ENCODE measurements at regions not wholly inside any gene's neighbourhood (a gene's known extent, or its start where the extent isn't known, plus 50 kb on each side); places are given as distances from the start of the nearest gene placed in this dataset.

GRCh38 chr6:135703621-135704020 lies 147.9 kb upstream of the PDE7B start (continued):
- TF ChIP-seq PRDM4 (tag by site-specific recombination; IDR thresholded peaks at IDR 0.05) (no peak), ZXDB (tag by site-specific recombination; IDR thresholded peaks at IDR 0.05) (no peak), ZNF621 (tag by site-specific recombination; IDR thresholded peaks at IDR 0.05) (no peak), ZNF792 (tag by site-specific recombination; IDR thresholded peaks at IDR 0.05) (no peak)

- H3K4me3 ChIP-seq (ENCODE audit: low read depth, low read length), result no peak overlapping the region
- H3K27ac ChIP-seq (ENCODE audit: extremely low read depth, low read depth, low read length), result no peak overlapping the region
- H3K36me3 ChIP-seq (ENCODE audit: control insufficient read depth in 2 of 2, insufficient read depth in 1 of 2, low read length in 2 of 2), result no peaks in the 10 kb centered on the region
- POLR2A ChIA-PET, result no interaction called here
- TF ChIP-seq AEBP2 (tag by site-specific recombination; IDR thresholded peaks at IDR 0.05; ENCODE audit: borderline replicate concordance), result no peak
- no peak for TF ChIP-seq YY1 (tag by site-specific recombination; IDR thresholded peaks at IDR 0.05)
- no peak for TF ChIP-seq ZFP69B (tag by site-specific recombination; IDR thresholded peaks at IDR 0.05)
- TF ChIP-seq ZNF692 (tag by site-specific recombination; IDR thresholded peaks at IDR 0.05), result no peak
- TF ChIP-seq SP7 (tag by site-specific recombination; IDR thresholded peaks at IDR 0.05), result no peak
- no peak for TF ChIP-seq SCRT2 (tag by site-specific recombination; IDR thresholded peaks at IDR 0.05)
- TF ChIP-seq HOXA7 (CRISPR knock-in tag; IDR thresholded peaks at IDR 0.05; ENCODE audit: borderline replicate concordance), result no peak
- TF ChIP-seq BCL11A (tag by site-specific recombination; IDR thresholded peaks at IDR 0.05; ENCODE audit: low read depth), result no peak
- CTCF ChIA-PET, result interaction anchor here (0.9 kb wide), 1 partner anchor 202 kb away, joined by 3 read pairs; no protein-coding TSS in a partner anchor
- H3K4me1 ChIP-seq (ENCODE audit: control insufficient read depth, insufficient read depth, low read length), result no peaks in the 10 kb centered on the region
- H3K9me3 ChIP-seq (ENCODE audit: control insufficient read depth, insufficient read depth, low read depth, low read length), result no peaks in the 10 kb centered on the region
Observed at GRCh38 chr6:135707426-135707825, 144.1 kb upstream of the PDE7B start.

GRCh38 chr6:135710042-135710441 lies 141.5 kb upstream of the PDE7B start:
- Histone ChIP-seq H3K27ac (ENCODE audit: extremely low read depth, low read depth, low read length) (no peak overlapping the region), H3K4me1 (ENCODE audit: control insufficient read depth, insufficient read depth, low read length) (no peaks in the 10 kb centered on the region), H3K9me3 (ENCODE audit: control insufficient read depth, insufficient read depth, low read depth, low read length) (no peaks in the 10 kb centered on the region), H3K4me3 (ENCODE audit: low read depth, low read length) (no peak overlapping the region), H3K36me3 (ENCODE audit: control insufficient read depth in 2 of 2, insufficient read depth in 1 of 2, low read length in 2 of 2) (no peaks in the 10 kb centered on the region)
- ChIA-PET POLR2A (no interaction called here), CTCF (no interaction called here)
- TF ChIP-seq ZNF677 (tag by site-specific recombination; IDR thresholded peaks at IDR 0.05), result no peak
- no peak for TF ChIP-seq ZNF174 (tag by site-specific recombination; IDR thresholded peaks at IDR 0.05)
- no peak for TF ChIP-seq ZNF169 (tag by site-specific recombination; IDR thresholded peaks at IDR 0.05)
- TF ChIP-seq ZNF449 (tag by site-specific recombination; IDR thresholded peaks at IDR 0.05), result no peak
- no peak for TF ChIP-seq ZNF558 (tag by site-specific recombination; IDR thresholded peaks at IDR 0.05)
- no peak for TF ChIP-seq ZNF660 (tag by site-specific recombination; IDR thresholded peaks at IDR 0.05)
- no peak for TF ChIP-seq ZNF837 (tag by site-specific recombination; IDR thresholded peaks at IDR 0.05)
- TF ChIP-seq ZNF16 (tag by site-specific recombination; IDR thresholded peaks at IDR 0.05; ENCODE audit: low read depth), result no peak
- no peak for TF ChIP-seq ZNF747 (tag by site-specific recombination; IDR thresholded peaks at IDR 0.05)
- TF ChIP-seq ZNF521 (tag by site-specific recombination; IDR thresholded peaks at IDR 0.05), result no peak

Data from HEK293 (cell line).